ENCODE measurements at regions not wholly inside any gene's neighbourhood (a gene's known extent, or its start where the extent isn't known, plus 50 kb on each side); places are given as distances from the start of the nearest gene placed in this dataset.

- Histone ChIP-seq H3K23me2 (ENCODE audit: low read depth, low read length) (no peaks in the 10 kb centered on the region), H2BK5ac (ENCODE audit: low read depth, low read length) (no peak overlapping the region), H2BK120ac (replicated peaks; ENCODE audit: low read depth, low read length) (no peak overlapping the region), H3K18ac (ENCODE audit: extremely low read depth, low read length) (no peak overlapping the region), H3K23ac (ENCODE audit: insufficient read length) (no peak overlapping the region), H3K4me3 (ENCODE audit: extremely low read depth in 1 of 4, insufficient read depth in 2 of 4, low read depth in 3 of 4, low read length in 4 of 4) (no peak overlapping the region), H3K4ac (replicated peaks; ENCODE audit: insufficient read length, low read depth, low read length) (no peak overlapping the region), H3K27me3 (replicated peaks in 1 of 4; ENCODE audit: control insufficient read depth in 3 of 4, extremely low read depth in 1 of 4, insufficient read depth in 3 of 4, low read length in 3 of 4) (no peaks in the 10 kb centered on the region), H4K5ac (ENCODE audit: insufficient read length, low read depth, low read length) (no peak overlapping the region), H2BK15ac (ENCODE audit: low read length) (no peak overlapping the region), H2BK20ac (ENCODE audit: low read length) (no peak overlapping the region), H3K4me1 (replicated peaks in 1 of 4; ENCODE audit: control insufficient read depth in 3 of 4, insufficient read depth in 4 of 4, low read length in 3 of 4) (no peaks in the 10 kb centered on the region), H2AFZ (ENCODE audit: low read length) (0 out of 2 replicates have a peak overlapping the region, but pooled peaks have one; percentile 47), H4K91ac (replicated peaks; ENCODE audit: insufficient read length, low read length) (no peak overlapping the region), H3K14ac (ENCODE audit: insufficient read length) (no peak overlapping the region), H3K4me2 (ENCODE audit: insufficient read depth in 1 of 2, low read depth in 2 of 2, low read length in 2 of 2) (no peak overlapping the region), H3K79me1 (ENCODE audit: low read depth, low read length) (no peaks in the 10 kb centered on the region), H3K56ac (replicated peaks; ENCODE audit: insufficient read length, low read depth, low read length) (no peak overlapping the region), H4K20me1 (replicated peaks in 1 of 2; ENCODE audit: control insufficient read depth in 1 of 2, insufficient read depth in 2 of 2, low read length in 2 of 2) (no peaks in the 10 kb centered on the region), H3K27ac (ENCODE audit: low read depth, low read length) (no peak overlapping the region), H3K36me3 (ENCODE audit: control insufficient read depth in 2 of 4, insufficient read depth in 4 of 4, low read length in 3 of 4) (no peaks in the 10 kb centered on the region), H3K9me3 (ENCODE audit: insufficient read depth in 2 of 2, low read depth in 1 of 2, low read length in 1 of 2) (no peaks in the 10 kb centered on the region), H3K79me2 (ENCODE audit: control insufficient read depth in 1 of 2, insufficient read depth in 2 of 2, low read length in 2 of 2) (no peaks in the 10 kb centered on the region), H2AK5ac (ENCODE audit: low read depth, low read length) (no peak overlapping the region), H3K9ac (replicated peaks in 1 of 4; ENCODE audit: extremely low read depth in 1 of 4, low read depth in 3 of 4, low read length in 3 of 4) (no peak overlapping the region), H2BK12ac (ENCODE audit: low read depth, low read length) (no peak overlapping the region), H4K8ac (ENCODE audit: extremely low read depth, insufficient read depth, low read length) (no peak overlapping the region)
- WGBS, 2 experiments (ENCODE audit: extremely low coverage in 1 of 2, insufficient coverage in 1 of 2, insufficient read length in 1 of 2, insufficient replicate concordance in 2 of 2, low coverage in 1 of 2, low lambda C conversion rate in 2 of 2, missing lambda C conversion rate in 1 of 2): 85% methylated on average over 2 of the region's 2 CpGs; no CpG with 5 or more reads in 1 of the 2 experiments
- ChIA-PET CTCF (ENCODE audit: partially characterized antibody) (interaction anchor here (0.8 kb wide), 1 partner anchor 12 kb away, joined by 3 read pairs; no protein-coding TSS in a partner anchor), POLR2A (ENCODE audit: partially characterized antibody) (no interaction called here)
- DNase-seq (ENCODE audit: low read depth in 1 of 2, low spot score in 2 of 2) (no peak), FAIRE-seq (no peak)
- no peak for TF ChIP-seq RAD21 (IDR thresholded peaks at IDR 0.05 in 1 of 2, conservative IDR thresholded peaks at IDR 0.05 in 1 of 2; ENCODE audit: low read depth in 2 of 2, low read length in 2 of 2)
- no peak for TF ChIP-seq SP2 (IDR thresholded peaks at IDR 0.05; ENCODE audit: low read length)
- TF ChIP-seq CBX5 (IDR thresholded peaks at IDR 0.05; ENCODE audit: low read depth, low read length): no peak
- no peak for TF ChIP-seq GTF2F1 (IDR thresholded peaks at IDR 0.05; ENCODE audit: borderline replicate concordance, low read depth, low read length)
- no peak for TF ChIP-seq SP1 (IDR thresholded peaks at IDR 0.05; ENCODE audit: low read depth, low read length)
- no peak for TF ChIP-seq BACH1 (IDR thresholded peaks at IDR 0.05; ENCODE audit: low read length)
- no peak for TF ChIP-seq YY1 (IDR thresholded peaks at IDR 0.05; ENCODE audit: low read depth, low read length)
Observed at GRCh38 chr3:22451501-22451900, 700.5 kb upstream of the ZNF385D start.

Measured in H1 (cell line).